Left kidney (tissue), 1 donor: ENCODE measurements at regions not wholly inside any gene's neighbourhood (a gene's known extent, or its start where the extent isn't known, plus 50 kb on each side); places are given as distances from the start of the nearest gene placed in this dataset.

ENCODE experiments used
- DNase-seq: peaks from one replicate; pipeline ENCODE4 v3.0.0-alpha.2; 2013

DNA sequence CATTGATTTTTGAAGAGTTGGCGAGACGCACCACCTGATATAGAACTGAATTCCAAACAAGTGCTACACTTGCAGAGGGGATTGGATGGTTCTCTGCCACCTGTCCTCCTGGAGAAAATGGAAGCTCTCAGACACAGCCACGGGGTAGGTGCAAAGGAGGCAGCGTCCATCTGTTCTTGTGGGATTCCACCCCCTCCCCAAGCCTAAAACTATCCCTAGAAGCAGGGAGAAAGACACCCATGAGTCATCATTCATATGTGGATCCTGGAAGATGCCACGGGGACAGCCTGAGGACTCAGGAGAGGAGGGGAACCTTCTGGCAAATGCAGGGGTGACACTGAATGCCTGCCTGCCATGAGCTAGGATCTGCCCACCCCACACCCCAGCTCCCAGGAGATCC lies 171.3 kb upstream of the CST7 start:
- no peak for DNase-seq

- no peak for DNase-seq
These were observed 170.5 kb upstream of the CST7 start for GRCh38 chr20:24778585-24779031.

DNA sequence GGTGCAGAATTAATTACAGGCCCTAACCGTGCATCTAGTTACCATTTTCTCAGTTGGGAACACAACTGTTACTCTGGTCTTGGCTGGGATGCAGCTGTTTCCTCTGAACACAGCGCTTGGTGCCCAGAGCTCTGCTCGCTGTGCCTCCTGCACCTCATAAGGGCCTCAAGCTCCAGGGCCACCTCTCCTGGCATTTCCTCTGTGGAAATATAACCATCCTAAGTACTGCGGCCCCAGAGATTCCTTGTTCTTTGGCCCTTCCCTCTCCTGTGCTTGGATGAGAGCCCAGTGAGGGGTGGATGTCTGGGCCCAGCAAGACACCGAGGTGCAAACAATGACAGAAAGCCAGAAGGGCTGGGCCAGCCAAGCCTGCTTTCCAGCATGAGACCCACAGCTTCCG lies 169.9 kb upstream of the CST7 start:
- no peak for DNase-seq

DNA sequence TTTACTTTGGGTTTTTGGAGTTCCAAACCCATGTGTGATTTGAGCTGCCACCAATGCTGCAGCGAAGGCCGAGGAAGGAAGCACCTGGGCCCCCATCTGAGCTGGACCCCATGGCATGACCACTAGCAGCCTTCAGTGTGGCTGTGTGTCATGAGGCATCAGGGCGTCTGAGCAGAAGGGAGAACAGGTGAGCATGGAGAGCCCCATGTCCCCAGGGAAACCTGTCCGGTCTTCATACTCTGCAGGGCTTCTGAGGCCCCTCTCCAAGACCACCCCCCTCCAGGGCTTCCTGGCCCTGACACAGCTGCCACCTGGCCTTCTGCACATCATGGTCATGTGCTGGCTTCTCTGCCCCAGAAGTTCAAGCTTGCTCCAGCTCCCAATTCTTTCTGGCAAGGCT lies 169.1 kb upstream of the CST7 start:
- no peak for DNase-seq

DNA sequence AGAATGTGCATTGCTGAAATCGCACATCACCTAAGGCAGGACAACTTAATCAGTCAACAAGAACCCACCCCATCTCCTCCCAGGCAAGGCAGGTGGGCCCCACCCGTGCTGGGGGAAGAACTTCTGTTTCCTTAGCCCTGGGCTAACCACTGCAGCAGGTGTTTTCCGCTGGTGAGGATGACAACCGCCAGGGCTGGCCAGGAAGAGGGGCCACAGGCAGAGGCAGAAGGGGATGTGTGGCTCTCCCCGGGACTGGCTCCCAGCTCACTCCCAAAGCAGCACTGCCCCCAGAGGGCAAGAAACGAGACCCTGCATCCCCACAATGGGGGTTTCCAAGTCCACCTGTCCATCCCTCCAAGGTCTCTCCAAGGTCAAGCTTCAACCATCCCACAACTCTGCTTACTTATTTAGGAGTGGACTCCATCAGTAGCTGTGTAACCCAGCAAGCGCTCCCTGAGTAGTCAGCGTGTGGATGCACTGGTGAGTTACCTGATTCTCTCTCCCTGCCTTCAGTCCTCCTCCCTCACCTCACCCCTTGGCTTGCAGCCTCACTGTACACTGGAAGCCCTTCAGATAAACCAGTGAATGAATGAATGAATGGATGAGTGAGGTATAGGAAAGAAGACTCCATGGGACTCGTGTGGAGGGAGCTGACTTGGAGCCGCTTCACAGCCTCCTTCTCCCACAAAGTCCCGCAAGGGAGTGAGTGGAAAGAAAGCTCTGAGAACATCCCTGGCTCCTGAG lies 168.2 kb upstream of the CST7 start:
- no peak for DNase-seq

DNA sequence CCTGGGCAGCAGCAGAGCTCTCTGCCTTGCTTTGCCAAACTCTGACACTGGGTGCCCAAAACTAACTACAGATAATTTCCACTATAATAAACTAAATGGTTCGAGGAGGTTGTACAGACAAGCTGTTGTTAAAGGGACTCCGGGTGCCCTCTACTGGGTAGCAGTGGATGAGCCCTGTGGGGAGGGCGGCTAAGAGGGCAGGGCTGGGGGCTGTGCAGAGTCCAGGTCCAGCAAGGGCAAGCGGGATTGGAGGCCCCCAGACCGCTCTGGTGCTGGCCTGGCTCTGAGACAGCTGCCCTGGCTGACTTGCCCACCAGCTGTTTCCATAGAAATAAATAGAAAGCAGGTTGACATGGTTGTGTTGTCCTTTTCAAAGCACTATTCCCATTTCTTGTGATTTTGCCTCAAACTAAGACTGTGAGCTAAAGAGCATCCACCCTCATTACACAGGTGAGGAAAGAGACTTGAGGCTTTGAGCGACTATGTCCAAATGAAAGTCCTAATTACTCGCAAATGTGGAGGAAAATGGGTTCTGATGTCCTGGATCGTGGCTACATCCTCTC lies 167.6 kb upstream of the CST7 start:
- DNase-seq, result no peak

- no peak for DNase-seq
These were observed 166.8 kb upstream of the CST7 start for GRCh38 chr20:24782301-24782700.

DNA sequence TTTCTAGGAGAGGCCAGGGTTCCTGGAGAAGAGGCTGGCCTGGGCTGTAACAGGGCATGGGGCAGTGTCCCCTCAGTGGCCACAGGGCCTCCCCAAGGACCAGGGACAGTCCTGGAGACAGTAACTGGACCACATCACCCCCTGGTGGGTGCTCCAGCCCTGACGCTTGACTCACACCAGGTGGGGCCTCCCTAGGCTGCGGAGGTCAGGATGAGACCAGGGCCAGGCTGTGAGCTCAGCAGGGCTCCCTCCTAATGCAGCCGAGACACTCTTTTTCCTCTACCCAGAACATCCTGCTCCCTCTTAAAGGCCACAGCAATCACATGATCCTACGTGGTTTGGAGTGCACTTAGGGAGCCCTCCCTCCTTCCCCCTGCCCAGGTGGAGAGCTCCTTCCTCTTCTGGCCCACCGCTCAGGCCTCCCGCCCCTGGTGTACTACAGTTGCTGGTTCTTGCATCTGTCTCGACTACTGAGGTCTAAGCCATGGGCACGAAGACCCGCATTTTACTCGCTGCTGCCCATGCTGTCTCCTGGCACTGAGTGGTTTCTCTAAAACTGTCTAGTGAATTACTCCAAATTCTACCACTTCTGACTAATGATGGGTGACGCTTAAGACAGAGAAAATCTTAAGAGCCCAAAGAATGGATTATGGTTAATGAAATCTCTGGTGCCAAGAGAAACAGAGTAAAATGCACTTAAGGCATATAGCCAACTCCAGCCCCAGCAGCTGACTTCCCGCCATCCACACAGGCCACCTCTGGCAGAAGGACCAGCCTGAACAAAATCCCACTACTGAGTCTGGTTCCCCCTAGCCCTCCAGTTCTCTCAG lies 166.1 kb upstream of the CST7 start:
- DNase-seq, result no peak

- DNase-seq, result no peak
These were observed 165.2 kb upstream of the CST7 start for GRCh38 chr20:24783631-24784492.

DNA sequence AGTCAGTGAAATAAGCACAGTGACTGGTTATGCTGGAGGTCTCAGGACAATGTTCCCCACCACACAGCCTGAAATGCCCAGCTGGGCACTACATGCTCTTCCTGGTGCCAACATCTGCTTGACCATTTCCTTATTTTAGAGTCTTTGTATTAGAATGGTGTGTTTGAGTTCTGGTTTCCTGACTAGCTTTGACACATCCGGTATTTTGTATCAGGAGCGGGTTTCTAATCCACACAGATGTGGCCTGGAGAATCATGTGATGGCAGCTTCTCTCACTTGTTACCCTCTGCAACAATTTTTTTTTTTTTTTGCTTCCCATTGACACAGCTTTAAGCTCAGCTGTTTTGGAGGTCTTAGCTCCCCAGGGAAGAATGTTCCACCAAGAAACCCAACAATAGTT lies 164.5 kb upstream of the CST7 start:
- DNase-seq, result no peak

DNA sequence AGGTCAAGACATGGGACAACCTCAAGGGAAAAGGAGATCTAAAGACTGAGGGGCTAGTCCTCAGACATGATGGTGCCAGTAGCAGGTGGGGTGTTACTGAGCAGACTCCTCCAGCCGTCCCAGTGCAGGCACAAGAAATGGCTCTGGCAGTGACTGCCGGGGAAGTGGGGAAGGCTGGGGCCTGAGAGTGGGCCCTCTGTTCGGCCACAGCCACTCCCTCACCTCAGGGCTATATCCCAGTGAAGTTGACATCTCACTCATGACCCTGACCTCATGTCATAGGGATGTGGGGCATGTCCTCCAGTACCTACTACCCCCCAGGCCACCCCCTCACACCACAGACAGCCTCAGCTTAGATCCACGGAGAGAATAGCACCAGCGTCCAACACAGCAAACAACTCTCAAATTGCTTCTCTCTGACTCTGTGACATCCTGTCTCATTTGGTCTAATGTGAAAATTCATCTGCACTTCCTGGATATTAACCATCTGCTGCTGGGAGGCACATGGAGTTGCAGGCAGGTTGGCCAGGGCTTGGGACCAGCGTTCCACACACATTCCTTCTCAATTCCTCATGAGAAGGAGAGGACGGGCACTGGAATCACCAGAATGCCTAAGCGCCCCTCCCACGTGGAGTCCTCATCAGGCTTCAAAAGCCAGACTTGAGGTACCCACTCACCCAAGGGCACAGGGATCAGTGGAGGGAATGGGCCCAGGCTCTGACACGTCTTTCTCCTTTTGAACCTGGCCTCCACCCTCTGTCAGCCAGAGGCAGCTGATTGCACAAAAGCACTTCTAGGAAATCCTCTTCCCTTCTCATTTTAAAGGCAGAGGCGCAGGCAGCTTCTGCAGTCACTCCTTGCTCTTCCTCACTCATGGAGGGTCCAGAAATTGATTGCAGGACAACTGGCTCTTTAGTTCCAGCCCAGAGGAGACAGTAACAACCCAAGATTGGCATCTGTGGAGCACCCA lies 163.6 kb upstream of the CST7 start:
- no peak for DNase-seq

- no peak for DNase-seq
These were observed 163.0 kb upstream of the CST7 start for GRCh38 chr20:24786111-24786495.

DNA sequence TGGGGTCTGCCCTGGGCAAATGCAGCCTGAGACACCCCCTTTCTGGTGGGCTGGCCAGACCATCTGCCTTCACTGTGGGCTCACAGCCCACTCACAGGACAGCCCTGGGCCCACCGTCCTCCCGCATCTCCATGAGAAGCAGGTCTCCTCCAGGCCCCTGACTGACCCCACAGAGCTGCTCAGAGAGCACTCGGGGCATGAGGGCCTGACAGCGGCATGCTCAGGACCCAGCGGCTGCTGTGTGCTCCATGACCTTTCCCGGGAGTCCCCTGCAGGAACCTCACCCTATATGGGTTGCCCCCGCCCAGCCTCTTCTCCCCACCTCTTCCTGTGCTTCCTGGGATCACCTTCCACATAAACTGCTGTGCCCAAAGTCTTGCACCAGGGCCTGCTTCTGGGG lies 162.4 kb upstream of the CST7 start:
- DNase-seq, result no peak

DNA sequence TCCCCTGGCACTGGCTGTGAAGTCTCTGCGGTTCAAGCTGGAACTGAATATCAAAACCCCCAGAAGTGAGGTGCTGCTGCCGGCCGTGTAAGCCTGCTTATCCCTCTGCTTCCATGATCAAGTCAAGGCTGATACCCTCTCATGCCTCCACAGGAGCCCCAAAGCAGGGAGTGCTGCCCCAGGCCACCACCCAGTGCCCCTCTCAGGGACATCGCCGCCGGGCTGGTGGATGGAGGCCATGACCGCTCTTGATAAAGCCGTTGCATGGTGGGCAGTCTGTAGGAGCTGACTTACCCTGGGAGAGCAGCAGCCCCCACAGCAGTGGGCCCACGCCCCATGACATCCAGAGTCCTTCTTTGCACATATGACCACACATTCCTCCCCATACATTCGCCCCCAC lies 162.0 kb upstream of the CST7 start:
- no peak for DNase-seq

- DNase-seq, result no peak
These were observed 161.4 kb upstream of the CST7 start for GRCh38 chr20:24787621-24788020.

- DNase-seq, result no peak
These were observed 159.2 kb upstream of the CST7 start for GRCh38 chr20:24789877-24790276.

GRCh38 chr20:24790746-24791283 lies 158.3 kb upstream of the CST7 start:
- no peak for DNase-seq

DNA sequence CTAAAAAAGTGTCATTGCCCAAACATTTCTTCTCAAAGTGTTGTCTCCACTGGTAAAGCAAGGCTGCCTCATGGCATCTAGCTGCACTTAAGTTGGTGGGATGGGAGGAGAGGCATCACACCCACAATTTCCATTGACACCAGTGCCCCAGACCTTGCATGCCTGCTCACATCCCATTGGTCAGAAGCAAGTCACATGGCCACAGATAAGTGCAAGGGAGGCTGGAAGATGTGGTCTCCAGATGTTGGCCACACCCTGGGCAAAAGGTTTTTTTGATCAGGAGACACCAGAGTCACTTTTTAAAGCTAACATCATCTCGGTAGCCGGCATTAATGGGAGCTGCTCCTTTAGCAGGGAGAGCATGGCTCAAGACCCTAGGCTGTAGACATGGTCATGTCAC lies 157.1 kb upstream of the CST7 start:
- DNase-seq, result no peak

DNA sequence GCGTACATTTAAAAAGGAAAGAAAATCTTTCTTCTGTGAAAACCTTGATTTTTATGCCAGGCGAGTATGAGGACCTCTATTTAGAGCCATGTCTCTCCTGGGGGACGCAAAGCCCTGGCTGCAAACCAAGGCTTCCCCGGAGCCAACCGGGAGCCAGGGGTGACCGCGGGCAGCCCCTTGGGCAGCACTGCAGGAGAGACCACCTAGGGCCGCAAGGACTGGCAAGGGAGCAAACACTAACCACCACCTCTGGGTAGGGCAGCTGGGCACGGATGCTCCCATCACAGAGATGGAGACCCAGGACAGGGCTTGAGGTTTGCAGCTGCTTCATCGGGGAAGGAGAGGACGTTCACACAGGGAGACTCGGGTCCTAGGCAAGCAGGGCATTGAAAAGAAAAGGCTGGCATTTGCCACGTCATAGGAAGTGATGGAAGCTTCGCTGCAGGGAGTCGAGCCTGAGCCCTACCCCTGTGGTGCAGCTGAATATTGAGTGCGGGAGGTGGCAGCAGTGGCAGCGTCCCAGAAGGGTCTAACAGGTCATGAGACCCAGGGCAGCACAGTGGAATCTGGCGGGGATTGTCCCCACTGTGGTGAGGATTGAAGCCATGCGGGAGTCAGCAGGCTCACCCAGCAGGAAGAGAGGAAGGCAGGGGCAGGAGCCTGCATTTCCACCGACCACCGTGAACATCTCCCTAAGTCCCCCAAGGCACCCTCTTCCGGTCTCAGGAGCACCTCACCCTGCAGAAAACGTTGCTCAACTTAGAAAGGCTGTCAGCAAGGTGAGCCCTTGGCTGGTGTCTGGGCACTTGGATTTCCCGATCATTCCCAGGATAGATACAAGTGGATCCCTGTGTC lies 156.2 kb upstream of the CST7 start:
- DNase-seq, result no peak

- DNase-seq, result no peak
These were observed 153.6 kb upstream of the CST7 start for GRCh38 chr20:24795436-24795835.
